ENCODE measurements at regions not wholly inside any gene's neighbourhood (a gene's known extent, or its start where the extent isn't known, plus 50 kb on each side); places are given as distances from the start of the nearest gene placed in this dataset.

- TF ChIP-seq, protein P1, sequence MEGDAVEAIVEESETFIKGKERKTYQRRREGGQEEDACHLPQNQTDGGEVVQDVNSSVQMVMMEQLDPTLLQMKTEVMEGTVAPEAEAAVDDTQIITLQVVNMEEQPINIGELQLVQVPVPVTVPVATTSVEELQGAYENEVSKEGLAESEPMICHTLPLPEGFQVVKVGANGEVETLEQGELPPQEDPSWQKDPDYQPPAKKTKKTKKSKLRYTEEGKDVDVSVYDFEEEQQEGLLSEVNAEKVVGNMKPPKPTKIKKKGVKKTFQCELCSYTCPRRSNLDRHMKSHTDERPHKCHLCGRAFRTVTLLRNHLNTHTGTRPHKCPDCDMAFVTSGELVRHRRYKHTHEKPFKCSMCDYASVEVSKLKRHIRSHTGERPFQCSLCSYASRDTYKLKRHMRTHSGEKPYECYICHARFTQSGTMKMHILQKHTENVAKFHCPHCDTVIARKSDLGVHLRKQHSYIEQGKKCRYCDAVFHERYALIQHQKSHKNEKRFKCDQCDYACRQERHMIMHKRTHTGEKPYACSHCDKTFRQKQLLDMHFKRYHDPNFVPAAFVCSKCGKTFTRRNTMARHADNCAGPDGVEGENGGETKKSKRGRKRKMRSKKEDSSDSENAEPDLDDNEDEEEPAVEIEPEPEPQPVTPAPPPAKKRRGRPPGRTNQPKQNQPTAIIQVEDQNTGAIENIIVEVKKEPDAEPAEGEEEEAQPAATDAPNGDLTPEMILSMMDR (IDR thresholded peaks at IDR 0.05): no peak
- no peak for TF ChIP-seq EP300 (IDR thresholded peaks at IDR 0.05)
- TF ChIP-seq POLR2A (IDR thresholded peaks at IDR 0.05): no peak
- intact Hi-C loops (cut with DNase I): no loop called here
- Histone ChIP-seq H3K4me3 (no peak overlapping the region), H3K27me3 (no peaks in the 10 kb centered on the region), H3K9me3 (no peaks in the 10 kb centered on the region), H3K36me3 (no peaks in the 10 kb centered on the region), H3K4me1 (ENCODE audit: insufficient read depth) (no peaks in the 10 kb centered on the region), H3K27ac (no peak overlapping the region)
- no peak for DNase-seq
- 72 to 80% (median 77%) methylated on average over 7 of the region's 7 CpGs for WGBS, 3 donors
Measured at GRCh38 chr13:99819967-99820366, 151.6 kb downstream of the ZIC5 start.

- TF ChIP-seq, protein P1 (IDR thresholded peaks at IDR 0.05): no peak
- TF ChIP-seq POLR2A (IDR thresholded peaks at IDR 0.05) (no peak), EP300 (IDR thresholded peaks at IDR 0.05) (no peak)
- Histone ChIP-seq H3K9me3 (no peaks in the 10 kb centered on the region), H3K27me3 (no peaks in the 10 kb centered on the region), H3K27ac (no peak overlapping the region), H3K36me3 (no peaks in the 10 kb centered on the region), H3K4me3 (no peak overlapping the region), H3K4me1 (ENCODE audit: insufficient read depth) (no peaks in the 10 kb centered on the region)
- intact Hi-C loops (cut with DNase I): no loop called here
- no peak for DNase-seq
- WGBS, 3 donors: 88 to 93% (median 91%) methylated on average over 2 of the region's 2 CpGs
Measured at GRCh38 chr13:99816321-99816720, 155.2 kb downstream of the ZIC5 start.

- DNase-seq: no peak
- intact Hi-C loops (cut with DNase I): no loop called here
- 86 to 93% (median 90%) methylated on average over 8 of the region's 8 CpGs for WGBS, 3 donors
- H3K4me3 ChIP-seq: no peak overlapping the region
- no peaks in the 10 kb centered on the region for H3K9me3 ChIP-seq
- no peaks in the 10 kb centered on the region for H3K27me3 ChIP-seq
- H3K36me3 ChIP-seq: no peaks in the 10 kb centered on the region
- H3K4me1 ChIP-seq (ENCODE audit: insufficient read depth): no peaks in the 10 kb centered on the region
- H3K27ac ChIP-seq: no peak overlapping the region
- TF ChIP-seq, protein P1 (IDR thresholded peaks at IDR 0.05): no peak
- no peak for TF ChIP-seq EP300 (IDR thresholded peaks at IDR 0.05)
- no peak for TF ChIP-seq POLR2A (IDR thresholded peaks at IDR 0.05)
Measured at GRCh38 chr13:99813336-99814095, 158.1 kb downstream of the ZIC5 start.

DNA sequence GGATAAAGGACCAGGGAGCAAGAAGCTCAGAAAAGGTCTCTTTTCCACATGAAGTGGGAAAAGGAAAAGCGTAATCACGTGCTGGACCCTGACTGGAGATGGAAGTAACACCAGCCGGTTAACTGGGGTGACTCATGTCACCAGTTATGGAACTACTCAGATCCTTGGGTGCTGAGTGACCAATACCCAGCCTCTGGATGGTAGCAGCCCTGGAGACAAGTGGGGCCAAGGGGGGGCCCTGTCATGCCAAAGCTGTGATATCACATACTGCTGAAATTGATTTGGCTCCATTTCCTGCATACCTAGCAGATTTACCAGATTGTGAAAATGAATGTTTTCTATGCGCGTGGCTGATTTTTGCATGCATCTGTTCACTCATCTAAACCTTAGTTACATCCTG, 158.9 kb downstream of the ZIC5 start:
- Histone ChIP-seq H3K4me1 (ENCODE audit: insufficient read depth) (no peaks in the 10 kb centered on the region), H3K27me3 (no peaks in the 10 kb centered on the region), H3K27ac (no peak overlapping the region), H3K36me3 (no peaks in the 10 kb centered on the region), H3K4me3 (no peak overlapping the region), H3K9me3 (no peaks in the 10 kb centered on the region)
- intact Hi-C loops (cut with DNase I): no loop called here
- no peak for DNase-seq
- TF ChIP-seq EP300 (IDR thresholded peaks at IDR 0.05): no peak
- no peak for TF ChIP-seq POLR2A (IDR thresholded peaks at IDR 0.05)
- TF ChIP-seq, protein P1 (IDR thresholded peaks at IDR 0.05): no peak
- WGBS, 3 donors: 88 to 93% (median 91%) methylated on average over 5 of the region's 5 CpGs
